ENCODE measurements at regions not wholly inside any gene's neighbourhood (a gene's known extent, or its start where the extent isn't known, plus 50 kb on each side); places are given as distances from the start of the nearest gene placed in this dataset.
"Not testable (repeated sequence)": the region's sequence is repeated elsewhere in the genome, so short reads cannot be mapped to it uniquely, and the experiment has no call there.

DNA sequence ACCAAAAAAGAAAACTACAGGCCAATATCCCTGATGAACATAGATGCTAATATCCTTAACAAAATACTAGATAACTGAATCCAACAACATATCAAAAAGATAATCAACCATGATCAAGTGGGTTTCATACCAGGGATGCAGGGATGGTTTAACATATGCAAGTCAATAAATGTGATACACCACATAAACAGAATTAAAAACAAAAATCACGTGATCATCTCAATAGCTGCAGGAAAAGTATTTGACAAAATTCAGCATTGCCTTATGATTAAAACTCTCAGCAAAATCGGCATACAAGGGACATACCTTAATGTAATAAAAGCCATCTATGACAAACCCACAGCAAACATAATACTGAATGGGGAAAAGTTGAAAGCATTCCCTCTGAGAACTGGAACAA lies 199.9 kb downstream of the TXNL1 start:
- ATAC-seq = not testable (repeated sequence)

DNA sequence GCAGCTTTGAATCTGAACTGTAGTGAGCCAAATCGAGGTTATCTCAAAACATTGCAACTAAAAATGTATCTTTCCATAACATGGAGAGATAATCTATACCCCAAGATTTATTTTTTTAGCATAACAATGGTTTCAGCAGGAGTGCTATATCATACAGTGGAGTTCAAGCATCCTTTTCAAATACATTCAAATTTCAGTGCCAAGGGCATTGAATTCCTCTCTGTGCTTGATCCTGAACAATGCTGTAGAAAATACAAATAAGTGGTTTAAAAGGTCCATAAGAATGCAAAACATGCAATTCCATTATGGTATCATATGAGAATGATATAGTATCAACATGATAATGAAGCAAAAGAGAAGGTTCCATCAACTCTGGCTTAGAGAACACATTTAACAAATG lies 201.7 kb downstream of the TXNL1 start:
- no peak for ATAC-seq

- no peak for ATAC-seq
Measured at GRCh38 chr18:56433919-56434318, 204.5 kb downstream of the TXNL1 start.

DNA sequence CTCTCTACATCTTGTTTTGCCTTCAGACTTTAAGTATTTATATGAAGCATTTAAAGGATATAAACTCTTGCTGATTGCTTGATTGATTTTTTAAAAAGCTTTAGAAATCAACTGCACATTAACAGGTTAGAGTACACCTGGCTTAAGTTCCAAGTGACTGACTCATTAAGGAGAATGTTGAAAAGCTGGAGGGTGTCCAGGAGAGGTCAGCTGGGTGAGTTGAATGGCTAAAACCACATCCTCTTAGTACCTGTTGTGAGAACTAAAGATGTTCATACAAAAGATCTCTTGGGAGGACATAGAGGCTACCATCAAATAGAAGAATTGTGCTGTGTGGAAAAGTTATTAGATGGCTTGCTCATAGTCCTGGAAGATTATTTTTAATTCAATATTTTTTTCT lies 206.8 kb downstream of the TXNL1 start:
- peak; percentile 73 for ATAC-seq

GRCh38 chr18:56423626-56424025 lies 214.8 kb downstream of the TXNL1 start:
- no peak for ATAC-seq

GRCh38 chr18:56421647-56422046 lies 216.7 kb downstream of the TXNL1 start:
- peak; percentile 69 for ATAC-seq

DNA sequence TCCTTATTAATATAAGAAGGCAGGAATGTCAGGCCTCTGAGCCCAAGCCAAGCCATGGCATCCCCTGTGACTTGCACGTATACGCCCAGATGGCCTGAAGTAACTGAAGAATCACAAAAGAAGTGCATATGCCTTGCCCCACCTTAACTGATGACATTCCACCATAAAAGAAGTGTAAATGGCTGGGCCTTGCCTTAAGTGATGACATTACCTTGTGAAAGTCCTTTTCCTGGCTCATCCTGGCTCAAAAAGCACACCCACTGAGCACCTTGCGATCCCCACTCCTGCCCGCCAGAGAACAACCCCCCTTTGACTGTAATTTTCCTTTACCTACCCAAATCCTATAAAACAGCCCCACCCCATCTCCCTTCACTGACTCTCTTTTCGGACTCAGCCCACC lies 217.5 kb downstream of the TXNL1 start:
- not testable (repeated sequence) for ATAC-seq

DNA sequence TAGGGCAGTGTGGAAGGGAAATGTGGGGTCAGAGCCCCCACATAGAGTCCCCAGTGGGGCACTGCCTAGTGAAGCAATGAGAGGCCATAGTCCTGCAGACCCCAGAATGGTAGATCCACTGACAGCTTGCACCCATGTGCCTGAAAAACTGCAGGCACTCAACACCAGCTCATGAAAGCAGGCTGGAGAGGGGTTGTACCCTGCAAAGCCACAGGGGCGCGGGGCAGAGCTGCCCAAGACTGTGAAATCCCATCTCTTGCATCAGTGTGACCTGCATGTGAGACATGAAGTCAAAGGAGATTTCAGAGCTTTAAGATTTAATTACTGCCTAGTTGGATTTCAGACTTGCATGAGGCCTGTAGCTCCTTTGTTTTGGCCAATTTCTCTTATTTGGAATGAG lies 224.0 kb downstream of the TXNL1 start:
- no peak for ATAC-seq

DNA sequence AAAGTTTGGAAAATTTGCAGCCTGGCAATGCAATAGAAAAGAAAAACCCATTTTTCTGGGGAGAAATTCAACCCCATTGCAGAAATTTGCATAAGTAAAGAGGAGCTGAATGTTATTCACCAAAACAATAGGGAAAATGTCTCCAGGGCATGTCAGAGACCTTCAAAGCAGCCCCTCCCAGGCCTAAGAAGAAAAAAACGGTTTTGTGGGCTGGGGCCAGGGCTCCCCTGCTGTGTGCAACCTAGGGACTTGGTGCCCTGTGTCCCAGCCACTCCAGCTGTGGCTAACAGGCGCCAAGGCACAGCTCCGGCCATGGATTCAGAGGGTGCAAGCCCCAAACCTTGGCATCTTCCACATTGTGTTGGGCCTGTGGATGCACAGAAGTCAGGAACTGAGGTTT lies 224.5 kb downstream of the TXNL1 start:
- ATAC-seq = no peak

- ATAC-seq = no peak
Measured at GRCh38 chr18:56412951-56413350, 225.4 kb downstream of the TXNL1 start.

GRCh38 chr18:56409736-56410135 lies 228.7 kb downstream of the TXNL1 start:
- ATAC-seq = no peak

- peak; percentile 46 for ATAC-seq
Measured at GRCh38 chr18:56407646-56408180, 230.7 kb downstream of the TXNL1 start.

GRCh38 chr18:56402872-56403516 lies 235.4 kb downstream of the TXNL1 start:
- peak; percentile 85 for ATAC-seq

- no peak for ATAC-seq
Measured at GRCh38 chr18:56393870-56394269, 244.5 kb downstream of the TXNL1 start.

GRCh38 chr18:56391931-56392590 lies 246.3 kb downstream of the TXNL1 start:
- ATAC-seq = no peak

GRCh38 chr18:56390626-56391025 lies 247.8 kb downstream of the TXNL1 start:
- ATAC-seq = no peak

GRCh38 chr18:56389190-56389589 lies 249.2 kb downstream of the TXNL1 start:
- no peak for ATAC-seq

DNA sequence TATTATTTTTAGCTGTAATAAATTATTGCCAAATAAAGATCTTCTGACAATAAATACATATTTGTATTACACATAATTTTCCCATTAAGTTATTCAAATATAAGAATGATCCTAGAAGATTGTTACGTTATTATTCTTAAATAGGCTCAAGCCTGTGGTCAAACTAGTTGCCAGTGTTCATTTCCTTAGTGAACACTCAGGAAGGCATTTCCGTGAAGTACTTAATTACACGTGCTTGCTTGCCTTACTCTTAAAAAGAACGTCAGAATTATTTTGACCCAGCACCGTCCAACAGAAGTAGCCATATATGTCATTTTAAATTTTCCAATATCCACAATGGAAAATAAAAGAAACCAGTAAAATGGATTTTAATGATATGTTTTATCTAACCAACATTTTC lies 249.8 kb downstream of the TXNL1 start:
- ATAC-seq = no peak

DNA sequence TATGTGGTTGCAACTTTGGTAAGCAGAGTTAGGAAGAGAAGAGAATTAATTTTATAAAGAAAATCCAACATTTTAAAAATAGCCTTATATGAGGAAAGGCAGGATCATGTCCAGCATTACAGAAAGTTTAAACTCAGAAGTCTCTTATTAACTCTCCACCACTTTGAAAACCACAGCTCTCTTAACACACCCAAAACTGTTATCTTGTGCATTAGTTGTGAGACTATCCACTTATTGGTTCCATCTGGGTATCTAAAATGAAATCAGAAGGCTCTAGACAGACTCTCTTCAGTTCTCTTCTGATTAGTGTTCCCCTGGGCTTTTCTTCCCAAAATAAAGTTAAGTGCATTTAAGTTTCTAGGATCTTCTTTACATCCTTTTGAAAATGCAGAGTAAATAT lies 251.5 kb downstream of the TXNL1 start:
- ATAC-seq = no peak

DNA sequence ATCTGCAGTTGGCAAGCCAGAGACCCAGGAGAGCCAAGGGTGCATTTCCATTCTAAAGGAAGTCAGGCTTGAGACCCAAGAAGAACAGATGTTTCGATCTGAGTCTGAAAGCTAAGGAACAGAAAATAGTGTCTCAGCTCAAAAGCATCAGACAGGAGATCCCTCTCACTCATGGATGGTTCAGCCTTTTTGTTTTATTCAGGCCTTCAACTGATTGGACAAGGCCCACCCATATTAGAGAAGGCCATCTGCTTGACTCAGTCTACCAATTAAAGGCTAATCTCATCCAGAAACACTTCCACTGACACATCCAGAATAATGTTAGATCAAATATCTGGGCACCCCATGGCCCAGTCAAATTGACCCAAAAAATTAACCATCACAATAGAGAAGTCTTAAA lies 255.0 kb downstream of the TXNL1 start:
- no peak for ATAC-seq

DNA sequence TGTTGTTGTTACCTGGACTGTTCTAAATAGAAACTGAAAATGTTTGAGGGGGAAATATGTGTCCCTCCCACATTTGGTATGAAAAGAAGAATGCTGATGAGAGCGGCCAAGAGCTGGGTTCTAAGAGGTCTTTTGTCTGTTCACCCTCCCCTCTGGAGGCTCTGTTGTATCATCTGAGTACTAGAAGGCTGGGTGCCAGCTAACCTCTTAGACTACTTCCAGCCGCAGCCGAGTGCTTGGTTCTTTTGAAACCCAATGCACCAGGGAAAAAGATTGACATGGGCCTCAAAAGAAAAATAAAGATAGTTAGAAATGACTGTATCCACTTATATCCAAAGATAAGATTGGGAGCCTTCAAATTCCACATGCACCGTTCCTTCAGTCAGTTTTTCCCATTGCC lies 255.9 kb downstream of the TXNL1 start:
- no peak for ATAC-seq

DNA sequence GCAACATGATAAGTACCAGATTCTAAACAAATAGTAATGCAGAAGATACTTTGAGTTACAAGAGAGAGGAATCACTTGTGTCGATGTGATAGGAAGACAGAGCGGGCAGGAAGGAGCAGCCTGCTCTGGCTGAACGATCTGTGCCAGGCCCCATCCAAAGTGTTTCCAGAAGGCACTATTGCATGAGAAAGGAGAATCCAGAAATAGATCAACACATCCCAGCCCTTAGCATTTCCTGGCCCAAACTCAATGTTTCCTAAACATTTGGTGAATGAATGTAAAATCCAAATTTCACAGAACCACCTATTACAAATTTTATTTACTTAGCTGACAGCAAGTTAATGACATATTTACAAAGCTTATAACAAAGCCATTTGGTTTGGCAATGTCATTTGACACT lies 257.2 kb downstream of the TXNL1 start:
- no peak for ATAC-seq

GRCh38 chr18:56380685-56381084 lies 257.7 kb downstream of the TXNL1 start:
- ATAC-seq = no peak

- no peak for ATAC-seq
Measured at GRCh38 chr18:56379256-56379655, 259.1 kb downstream of the TXNL1 start.

DNA sequence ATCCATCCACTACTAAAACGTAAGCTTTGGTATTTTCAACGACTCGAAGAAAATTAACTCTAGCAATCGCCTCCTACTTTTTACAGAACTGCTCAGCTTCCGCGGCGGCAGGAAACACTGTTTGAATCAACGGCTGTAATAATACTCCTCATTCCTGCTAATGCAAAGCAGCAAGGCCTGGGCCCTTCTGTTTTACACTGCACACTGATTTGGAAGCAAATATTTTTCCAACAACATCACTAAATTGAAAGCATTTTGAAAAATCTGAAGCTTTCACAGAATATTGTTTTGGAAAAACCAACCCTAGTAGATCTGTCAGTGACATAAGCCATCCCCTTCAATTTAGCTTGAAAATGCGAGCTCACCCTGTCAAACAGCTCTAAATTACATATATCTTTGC lies 261.2 kb downstream of the TXNL1 start:
- no peak for ATAC-seq
